ENCODE measurements at regions not wholly inside any gene's neighbourhood (a gene's known extent, or its start where the extent isn't known, plus 50 kb on each side); places are given as distances from the start of the nearest gene placed in this dataset.

DNA sequence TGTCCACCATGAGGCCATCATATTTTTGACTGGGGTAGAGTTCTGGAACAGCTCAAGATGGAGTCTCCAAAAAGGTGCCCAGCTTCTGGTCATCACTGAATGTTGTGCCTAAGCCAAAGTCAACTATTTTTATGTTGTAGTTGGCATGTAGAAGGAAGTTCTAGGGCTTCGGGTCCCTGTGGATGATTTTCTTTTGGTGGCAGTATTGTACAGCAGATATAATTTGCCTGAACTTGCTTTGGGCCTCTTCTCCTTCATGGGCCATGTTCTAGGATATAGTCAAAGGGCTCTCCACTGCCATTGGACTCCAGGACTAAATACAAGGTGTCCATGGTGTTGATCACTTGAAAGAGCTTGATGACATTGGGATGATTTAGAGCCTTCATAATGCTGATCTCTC lies 143.6 kb downstream of the SLC38A4 start:
- TF ChIP-seq YY1 (IDR thresholded peaks at IDR 0.05; ENCODE audit: insufficient read depth, insufficient read length) (no peak), ZNF274 (IDR thresholded peaks at IDR 0.05; ENCODE audit: low read depth, low read length) (no peak), SUZ12 (IDR thresholded peaks at IDR 0.05; ENCODE audit: extremely low read depth, insufficient read depth, insufficient read length) (no peak)

Data from NT2/D1 (cell line).